ENCODE measurements at regions not wholly inside any gene's neighbourhood (a gene's known extent, or its start where the extent isn't known, plus 50 kb on each side); places are given as distances from the start of the nearest gene placed in this dataset.

GRCh38 chr21:41074396-41075184 lies 93.4 kb upstream of the BACE2 start:
- Histone ChIP-seq H4K20me1 (ENCODE audit: insufficient read depth, low read length) (no peaks in the 10 kb centered on the region), H3K4me2 (ENCODE audit: low read length) (no peak overlapping the region), H3K27ac (ENCODE audit: low read depth, low read length, poor library complexity, severe bottlenecking) (no peak overlapping the region), H3K36me3 (ENCODE audit: insufficient read depth, low read length) (no peaks in the 10 kb centered on the region), H3K27me3 (ENCODE audit: insufficient read depth, low read length) (0 out of 2 replicates have a peak, but pooled peaks cover 4% of the 10 kb centered on the region), H3F3A (ENCODE audit: insufficient read depth, low read length) (no peaks in the 10 kb centered on the region), H3K9ac (ENCODE audit: low read length) (no peak overlapping the region), H3K79me2 (ENCODE audit: insufficient read depth, low read length) (no peaks in the 10 kb centered on the region), H3K4me3 (ENCODE audit: low read depth, low read length, poor library complexity, severe bottlenecking) (no peak overlapping the region), H3K9me3 (ENCODE audit: low read length) (no peaks in the 10 kb centered on the region), H3K9me2 (ENCODE audit: low read depth, low read length) (no peaks in the 10 kb centered on the region), H3K4me1 (ENCODE audit: insufficient read depth, low read length, severe bottlenecking) (no peaks in the 10 kb centered on the region), H2AFZ (ENCODE audit: low read length) (no peak overlapping the region)
- no peak for TF ChIP-seq CTCF (IDR thresholded peaks at IDR 0.05; ENCODE audit: low read length)
- no peak for TF ChIP-seq EZH2 (IDR thresholded peaks at IDR 0.05; ENCODE audit: borderline replicate concordance, low read length)

DNA sequence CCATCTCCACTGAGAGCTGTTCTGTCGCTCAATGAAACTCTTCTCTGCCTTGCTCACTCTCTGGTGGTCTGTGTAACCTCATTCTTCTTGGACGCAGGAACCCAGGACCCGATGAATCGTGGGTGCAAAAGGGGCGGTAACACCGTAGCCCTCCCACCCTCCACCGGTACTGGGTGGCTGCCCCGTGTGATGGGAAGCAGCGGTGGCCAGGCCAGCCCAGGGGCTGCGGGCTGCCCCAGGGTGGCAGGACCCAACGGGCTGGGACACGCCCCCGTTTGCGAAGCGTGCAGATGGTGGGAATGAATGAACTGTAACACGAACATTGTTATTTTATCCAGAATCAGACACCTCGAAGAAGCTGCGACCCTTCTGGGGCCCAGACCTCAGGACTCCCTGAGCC lies 92.3 kb upstream of the BACE2 start:
- H3K4me1 ChIP-seq (ENCODE audit: insufficient read depth, low read length, severe bottlenecking) = no peaks in the 10 kb centered on the region
- no peak overlapping the region for H3K27ac ChIP-seq (ENCODE audit: low read depth, low read length, poor library complexity, severe bottlenecking)
- H4K20me1 ChIP-seq (ENCODE audit: insufficient read depth, low read length) = no peaks in the 10 kb centered on the region
- H3K27me3 ChIP-seq (ENCODE audit: insufficient read depth, low read length) = 0 out of 2 replicates have a peak, but pooled peaks cover 4% of the 10 kb centered on the region
- no peaks in the 10 kb centered on the region for H3K9me2 ChIP-seq (ENCODE audit: low read depth, low read length)
- no peaks in the 10 kb centered on the region for H3K79me2 ChIP-seq (ENCODE audit: insufficient read depth, low read length)
- no peak overlapping the region for H3K4me2 ChIP-seq (ENCODE audit: low read length)
- TF ChIP-seq CTCF (IDR thresholded peaks at IDR 0.05; ENCODE audit: low read length) = no peak
- no peak for TF ChIP-seq EZH2 (IDR thresholded peaks at IDR 0.05; ENCODE audit: borderline replicate concordance, low read length)
- no peaks in the 10 kb centered on the region for H3K36me3 ChIP-seq (ENCODE audit: insufficient read depth, low read length)
- H3F3A ChIP-seq (ENCODE audit: insufficient read depth, low read length) = no peaks in the 10 kb centered on the region
- no peaks in the 10 kb centered on the region for H3K9me3 ChIP-seq (ENCODE audit: low read length)
- H2AFZ ChIP-seq (ENCODE audit: low read length) = no peak overlapping the region
- no peak overlapping the region for H3K4me3 ChIP-seq (ENCODE audit: low read depth, low read length, poor library complexity, severe bottlenecking)
- H3K9ac ChIP-seq (ENCODE audit: low read length) = no peak overlapping the region

GRCh38 chr21:41076064-41076463 lies 91.9 kb upstream of the BACE2 start:
- Histone ChIP-seq H3K4me1 (ENCODE audit: insufficient read depth, low read length, severe bottlenecking) (no peaks in the 10 kb centered on the region), H3K27me3 (ENCODE audit: insufficient read depth, low read length) (0 out of 2 replicates have a peak, but pooled peaks cover 4% of the 10 kb centered on the region), H2AFZ (ENCODE audit: low read length) (no peak overlapping the region), H3K9me2 (ENCODE audit: low read depth, low read length) (no peaks in the 10 kb centered on the region), H3K9me3 (ENCODE audit: low read length) (no peaks in the 10 kb centered on the region), H3F3A (ENCODE audit: insufficient read depth, low read length) (no peaks in the 10 kb centered on the region), H3K36me3 (ENCODE audit: insufficient read depth, low read length) (no peaks in the 10 kb centered on the region), H3K27ac (ENCODE audit: low read depth, low read length, poor library complexity, severe bottlenecking) (no peak overlapping the region), H3K4me3 (ENCODE audit: low read depth, low read length, poor library complexity, severe bottlenecking) (no peak overlapping the region), H4K20me1 (ENCODE audit: insufficient read depth, low read length) (no peaks in the 10 kb centered on the region), H3K4me2 (ENCODE audit: low read length) (no peak overlapping the region), H3K9ac (ENCODE audit: low read length) (no peak overlapping the region), H3K79me2 (ENCODE audit: insufficient read depth, low read length) (no peaks in the 10 kb centered on the region)
- TF ChIP-seq EZH2 (IDR thresholded peaks at IDR 0.05; ENCODE audit: borderline replicate concordance, low read length) (no peak), CTCF (IDR thresholded peaks at IDR 0.05; ENCODE audit: low read length) (no peak)
